Activated T-cell treated with anti-CD3 and anti-CD28 coated beads, Interleukin-2, amount 50 U/mL, for 48 hours (primary cell): ENCODE measurements at regions not wholly inside any gene's neighbourhood (a gene's known extent, or its start where the extent isn't known, plus 50 kb on each side); places are given as distances from the start of the nearest gene placed in this dataset.
"Not testable (repeated sequence)": the region's sequence is repeated elsewhere in the genome, so short reads cannot be mapped to it uniquely, and the experiment has no call there.

Experiments
- DNase-seq, 2 experiments: peaks; one replicate each; pipeline ENCODE4 v3.0.0-alpha.2; 2020

- no peak for DNase-seq
Measured at GRCh38 chr16:63880948-63881347, 1240.9 kb downstream of the CDH11 start.

GRCh38 chr16:63877401-63877800 is 1244.5 kb downstream of the CDH11 start:
- no peak for DNase-seq

- DNase-seq, result no peak
Measured at GRCh38 chr16:63876103-63876502, 1245.8 kb downstream of the CDH11 start.

- DNase-seq, result not testable (repeated sequence)
Measured at GRCh38 chr16:63860700-63861099, 1261.2 kb downstream of the CDH11 start.

- DNase-seq, result no peak
Measured at GRCh38 chr16:63856537-63856936, 1265.3 kb downstream of the CDH11 start.

DNA sequence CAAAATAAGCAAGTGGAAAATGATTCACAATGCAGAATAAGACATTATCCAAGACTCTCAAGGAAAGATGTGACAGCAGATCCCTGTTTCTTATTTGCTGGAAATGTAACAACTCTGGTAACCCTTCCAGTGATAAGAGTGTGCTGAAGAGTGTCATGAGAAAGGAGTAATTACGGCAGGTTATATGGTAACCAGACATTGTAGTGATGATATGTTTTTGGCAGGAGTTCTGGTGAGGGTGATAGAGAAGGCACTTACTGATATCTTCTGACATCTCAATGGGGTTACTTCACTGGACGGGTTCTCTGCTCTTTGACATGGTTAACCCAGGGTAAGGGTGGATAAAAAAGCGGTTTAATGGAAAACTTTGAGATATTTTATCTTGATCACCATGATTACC is 1270.9 kb downstream of the CDH11 start:
- DNase-seq, result no peak

DNA sequence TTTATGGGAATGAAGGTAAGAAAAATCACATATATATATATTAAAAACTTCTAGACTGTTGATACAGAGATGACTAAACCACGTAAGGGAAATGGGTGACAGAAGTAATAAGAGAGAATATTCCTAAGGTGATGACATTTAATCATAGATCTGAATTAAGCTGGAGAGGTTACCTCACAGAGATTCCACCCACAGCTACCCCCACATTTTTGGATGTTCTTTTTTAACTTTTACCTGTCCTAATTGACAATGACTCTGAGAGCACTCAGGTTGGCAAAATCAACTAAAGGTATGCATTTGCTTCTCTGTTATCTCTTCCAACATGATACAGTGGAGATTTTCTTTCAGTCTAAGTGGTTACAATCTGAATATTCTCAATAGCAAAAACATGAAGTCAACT is 1280.6 kb downstream of the CDH11 start:
- no peak for DNase-seq

- DNase-seq, result no peak
Measured at GRCh38 chr16:63830061-63830460, 1291.8 kb downstream of the CDH11 start.

DNA sequence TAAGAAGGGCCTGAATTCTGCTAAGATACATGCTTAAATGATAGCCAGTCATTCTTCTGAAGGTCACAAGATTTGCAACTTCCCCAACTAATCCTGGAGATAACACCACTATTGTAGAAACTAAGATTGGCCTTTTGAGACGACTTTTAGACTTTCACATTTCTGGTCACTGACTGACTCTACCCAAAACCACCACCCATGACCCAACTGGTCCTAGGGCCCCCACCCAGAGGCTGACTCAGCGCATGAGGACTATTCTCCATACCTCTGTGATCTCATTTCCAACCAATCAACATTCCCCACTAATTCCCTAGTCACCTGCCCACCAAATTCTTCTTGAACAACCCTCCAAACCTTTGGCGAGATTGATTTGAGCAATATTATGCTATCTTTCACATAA is 1299.0 kb downstream of the CDH11 start:
- DNase-seq, result no peak

DNA sequence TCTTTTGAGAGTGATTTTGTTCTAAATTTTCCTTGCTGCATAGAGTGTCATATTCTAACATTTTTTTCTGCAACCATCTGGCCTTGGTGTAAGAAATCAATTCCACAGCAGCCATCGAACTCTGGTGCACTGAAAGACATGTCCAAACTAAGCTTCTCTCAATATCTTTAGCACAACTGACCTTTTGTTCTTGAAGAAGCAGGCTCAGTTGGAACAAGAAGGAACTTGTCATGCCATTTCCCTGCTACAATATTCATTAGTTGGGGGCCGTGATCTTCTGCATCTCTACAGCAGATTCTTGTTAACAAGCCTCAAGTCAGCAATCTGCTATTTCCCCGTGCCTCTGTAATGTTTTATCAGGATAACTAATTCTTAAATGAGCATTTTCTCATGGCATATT is 1305.6 kb downstream of the CDH11 start:
- DNase-seq, result no peak

DNA sequence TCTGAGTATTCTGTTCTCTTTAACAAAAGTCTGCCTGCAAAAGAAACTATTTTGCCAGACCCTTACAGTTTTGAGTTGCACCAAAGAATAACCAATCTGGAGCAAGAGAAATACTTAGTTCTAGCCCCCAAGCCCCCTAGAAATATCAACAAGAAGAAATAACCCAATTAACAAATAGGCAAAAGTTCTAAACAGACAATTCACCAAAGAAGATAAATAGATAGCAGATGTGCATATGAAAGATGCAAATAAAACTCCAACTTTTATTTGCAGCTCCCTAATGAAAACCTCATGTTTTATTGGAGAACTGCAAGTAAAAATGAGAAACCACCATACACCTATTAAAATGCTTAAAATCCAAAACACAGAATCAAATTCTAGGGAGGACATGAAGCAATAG is 1308.0 kb downstream of the CDH11 start:
- no peak for DNase-seq

GRCh38 chr16:63808730-63809129 is 1313.1 kb downstream of the CDH11 start:
- DNase-seq, result no peak

- DNase-seq, result no peak
Measured at GRCh38 chr16:63806794-63807506, 1314.9 kb downstream of the CDH11 start.

- no peak for DNase-seq
Measured at GRCh38 chr16:63804126-63804525, 1317.7 kb downstream of the CDH11 start.

- DNase-seq, result no peak
Measured at GRCh38 chr16:63789603-63790002, 1332.3 kb downstream of the CDH11 start.

DNA sequence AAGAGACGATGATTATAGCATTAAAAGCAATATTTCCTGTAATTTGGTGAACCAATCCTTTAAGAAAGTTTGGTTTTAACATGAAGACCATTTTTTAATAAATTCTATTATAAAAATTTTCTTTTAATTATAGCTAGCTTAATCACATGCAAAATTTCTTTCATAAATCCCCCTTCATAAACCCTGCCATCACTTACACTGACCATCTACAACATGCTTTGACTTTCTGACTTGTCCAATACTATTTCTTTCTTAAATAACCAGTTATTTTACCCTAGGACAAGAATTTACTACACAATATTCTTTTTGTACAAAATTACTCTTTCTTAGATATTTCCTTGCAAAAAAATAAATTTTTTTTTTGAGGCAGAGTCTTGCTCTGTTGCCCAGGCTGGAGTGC is 1334.8 kb downstream of the CDH11 start:
- no peak for DNase-seq

DNA sequence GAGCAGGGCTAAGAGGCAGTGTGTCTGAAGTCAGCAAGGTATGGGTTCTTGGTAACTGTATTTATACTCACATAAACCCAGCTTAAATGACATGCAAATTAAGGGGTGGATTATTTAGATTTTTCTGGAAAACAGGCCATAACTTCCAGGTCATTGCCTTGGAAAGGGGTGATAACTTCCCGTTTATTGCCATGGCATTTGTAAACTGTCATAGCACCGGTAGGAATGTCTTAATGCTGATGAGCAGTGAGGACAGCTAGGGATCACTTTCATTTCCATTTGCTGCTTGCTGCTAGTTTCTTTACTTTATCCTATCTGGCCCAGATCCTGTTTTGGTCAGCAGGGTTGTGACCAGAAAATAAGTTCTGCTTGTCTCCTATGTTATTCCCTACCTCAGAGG is 1336.7 kb downstream of the CDH11 start:
- no peak for DNase-seq

- no peak for DNase-seq
Measured at GRCh38 chr16:63776437-63776836, 1345.4 kb downstream of the CDH11 start.

- DNase-seq, result no peak
Measured at GRCh38 chr16:63776034-63776433, 1345.8 kb downstream of the CDH11 start.

GRCh38 chr16:63774302-63774701 is 1347.6 kb downstream of the CDH11 start:
- no peak for DNase-seq

GRCh38 chr16:63769211-63769610 is 1352.7 kb downstream of the CDH11 start:
- DNase-seq, result no peak

DNA sequence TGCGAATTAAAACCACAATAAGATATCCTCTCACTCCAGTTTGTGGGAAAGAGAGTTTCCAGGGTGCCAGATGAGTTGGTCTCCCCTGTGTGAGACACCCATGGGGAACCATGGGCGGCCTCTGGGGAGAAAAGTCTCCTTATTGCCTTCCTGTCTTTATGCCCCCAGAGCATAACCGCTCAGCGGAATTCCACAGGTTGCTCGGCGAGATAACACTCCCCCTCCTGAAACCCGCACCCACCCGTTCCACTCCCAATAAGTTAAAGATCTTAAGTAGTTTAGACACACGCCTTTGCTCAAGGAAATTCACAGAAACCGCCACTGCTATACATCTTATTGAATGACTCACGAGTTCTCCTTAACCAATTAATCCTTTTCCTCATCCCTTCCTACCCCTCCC is 1361.6 kb downstream of the CDH11 start:
- not testable (repeated sequence) for DNase-seq

DNA sequence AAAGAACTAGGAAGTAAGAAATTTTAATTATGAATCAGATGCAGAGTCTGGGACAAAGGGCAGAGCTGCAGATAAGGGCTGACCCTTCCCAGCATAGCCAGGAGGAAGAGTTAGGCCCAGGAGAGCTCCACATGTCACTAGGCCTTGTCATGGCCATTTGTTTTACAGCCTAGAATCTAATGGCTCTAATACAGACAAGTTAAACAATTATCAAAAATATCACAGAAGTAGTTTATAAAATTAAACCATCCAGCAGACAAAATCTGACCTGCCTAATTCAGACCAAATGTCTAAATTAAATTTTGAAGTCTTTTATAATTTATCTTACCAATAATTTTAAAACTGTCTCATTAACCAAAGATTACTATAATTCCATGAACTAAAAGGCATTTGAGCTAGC is 1369.5 kb downstream of the CDH11 start:
- no peak for DNase-seq

DNA sequence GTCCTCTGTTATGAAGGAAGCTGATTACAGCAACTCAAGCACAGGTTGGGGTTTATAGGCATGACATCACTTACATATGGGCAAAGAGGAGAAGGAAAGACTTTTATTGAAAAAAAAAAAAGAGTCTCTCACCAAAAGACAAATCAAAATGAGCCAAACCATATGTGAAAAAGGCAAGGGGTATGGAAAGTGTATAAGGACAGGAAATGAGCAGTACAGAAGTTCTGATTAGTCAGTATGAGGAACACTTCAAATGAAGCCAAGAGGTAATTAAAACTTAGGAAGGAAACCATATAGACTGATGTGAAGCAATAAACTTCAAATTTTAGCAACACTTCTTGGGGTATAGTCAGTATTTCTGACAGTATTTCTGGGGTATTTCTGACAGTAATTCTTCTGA is 1372.6 kb downstream of the CDH11 start:
- DNase-seq, result no peak

DNA sequence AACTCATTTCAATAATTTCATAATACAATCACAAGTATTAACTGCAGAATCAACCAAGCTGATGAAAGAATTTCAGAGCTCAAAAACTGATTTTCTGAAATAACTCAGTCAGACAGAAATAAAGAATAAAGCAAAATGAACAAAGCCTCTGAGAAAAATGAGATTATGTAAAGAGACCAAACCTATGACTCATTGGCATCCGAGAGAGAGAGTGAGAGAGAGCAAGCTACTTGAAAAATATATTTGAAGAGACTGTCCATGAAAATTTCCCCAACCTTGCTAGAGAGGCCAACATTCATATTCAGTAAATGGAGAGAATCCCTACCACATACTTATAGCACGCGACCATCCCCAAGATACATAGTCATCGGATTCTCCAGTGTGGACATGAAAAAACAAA is 1376.4 kb downstream of the CDH11 start:
- no peak for DNase-seq
